Body of pancreas (tissue), 4 donors: ENCODE measurements at regions not wholly inside any gene's neighbourhood (a gene's known extent, or its start where the extent isn't known, plus 50 kb on each side); places are given as distances from the start of the nearest gene placed in this dataset.

Source experiments
- ATAC-seq: fragments of 150-250 bp; one replicate; pipeline ENCODE4 v1.9.1; 2016
- DNase-seq, 4 donors: peaks; one replicate each; pipeline ENCODE4 v3.0.0-alpha.2; 2019
- H3K27ac ChIP-seq, 4 donors: fragments of 200-600 bp; sonication (generic); 1 replicate in 3 of 4; 2 replicates in 1 of 4; pipeline versions ENCODE4 v1.5.1 to v1.6.1; 2016 to 2019; ENCODE audit warnings: mild to moderate bottlenecking in 1 of 4, mixed read lengths in 1 of 4, moderate library complexity in 1 of 4
- H3K27me3 ChIP-seq, 2 donors: fragments of 200-600 bp; sonication (generic); one replicate each; pipeline ENCODE4 v1.6.0; 2016; ENCODE audit warnings: mild to moderate bottlenecking in 1 of 2
- H3K36me3 ChIP-seq, 2 donors: fragments of 200-600 bp; sonication (generic); replicated peaks in 1 of 2; 2 replicates each; pipeline ENCODE4 v1.5.1; 2016; ENCODE audit warnings: low read depth in 2 of 2; ENCODE audit not compliant: insufficient read depth in 1 of 2
- H3K4me1 ChIP-seq: fragments of 200-600 bp; sonication (generic); one replicate; pipeline ENCODE4 v1.6.0; 2016
- H3K4me3 ChIP-seq, 2 donors: fragments of 200-600 bp; sonication (generic); 1 replicate in 1 of 2; 2 replicates in 1 of 2; pipeline ENCODE4 v1.5.1; 2016 to 2019
- H3K9me3 ChIP-seq, 3 donors: fragments of 200-600 bp; sonication (generic); 1 replicate in 2 of 3; 2 replicates in 1 of 3; pipeline ENCODE4 v1.5.1; 2016
- POLR2A ChIP-seq, 3 donors: fragments of 450-650 bp; IDR thresholded peaks; one replicate each; pipeline ENCODE4 v1.6.1; 2016; ENCODE audit warnings: antibody characterized with exemption in 3 of 3, mild to moderate bottlenecking in 2 of 3
- WGBS, 2 donors: methylation state at CpG; one replicate each; pipeline ENCODE4 v1.1.5; 2017; 5-methylcytosine and 5-hydroxymethylcytosine counted together
- intact Hi-C: fragments of 100-400 bp; cut with DNase I; formaldehyde crosslinking; loops from one replicate; pipeline ENCODE4 v1.15.1; 2023
- TF ChIP-seq, protein P1 (sequence below), 7 experiments: fragments of 450-650 bp in 4 of 7; fragments of 200-600 bp in 3 of 7; sonication (generic) in 3 of 7; IDR thresholded peaks; one replicate each; pipeline ENCODE4 v1.5.1; 2016 to 2019; ENCODE audit warnings: antibody characterized with exemption in 7 of 7

DNA sequence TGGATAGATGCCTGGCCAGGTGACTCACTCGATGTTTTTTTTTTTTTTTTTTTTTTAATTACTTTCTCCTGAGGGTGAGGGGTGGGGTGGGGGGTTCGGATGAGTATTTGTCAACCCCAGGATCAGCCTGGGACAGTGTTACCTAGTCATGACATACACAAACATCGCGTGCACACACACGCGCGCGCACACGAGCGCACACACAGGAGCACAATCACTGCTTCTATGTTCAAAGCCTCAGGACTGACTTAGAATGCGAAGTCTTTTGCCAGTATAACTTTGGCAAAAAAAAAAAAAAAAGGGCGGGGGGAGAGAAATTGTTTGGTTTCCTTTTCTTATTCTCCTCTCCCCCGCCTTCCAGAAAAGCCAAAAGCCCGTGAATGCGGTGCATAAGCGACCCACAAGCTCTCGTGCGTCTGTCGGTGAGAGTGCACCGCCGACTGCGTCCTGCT lies 115.0 kb upstream of the TEX13C start:
- DNase-seq, result no peak
- WGBS, 2 donors, result 0 to 1% methylated on average over 14 to 22 of the region's 22 CpGs
- ATAC-seq, result no peak
- no peak for TF ChIP-seq POLR2A (IDR thresholded peaks at IDR 0.05)
- TF ChIP-seq, protein P1, sequence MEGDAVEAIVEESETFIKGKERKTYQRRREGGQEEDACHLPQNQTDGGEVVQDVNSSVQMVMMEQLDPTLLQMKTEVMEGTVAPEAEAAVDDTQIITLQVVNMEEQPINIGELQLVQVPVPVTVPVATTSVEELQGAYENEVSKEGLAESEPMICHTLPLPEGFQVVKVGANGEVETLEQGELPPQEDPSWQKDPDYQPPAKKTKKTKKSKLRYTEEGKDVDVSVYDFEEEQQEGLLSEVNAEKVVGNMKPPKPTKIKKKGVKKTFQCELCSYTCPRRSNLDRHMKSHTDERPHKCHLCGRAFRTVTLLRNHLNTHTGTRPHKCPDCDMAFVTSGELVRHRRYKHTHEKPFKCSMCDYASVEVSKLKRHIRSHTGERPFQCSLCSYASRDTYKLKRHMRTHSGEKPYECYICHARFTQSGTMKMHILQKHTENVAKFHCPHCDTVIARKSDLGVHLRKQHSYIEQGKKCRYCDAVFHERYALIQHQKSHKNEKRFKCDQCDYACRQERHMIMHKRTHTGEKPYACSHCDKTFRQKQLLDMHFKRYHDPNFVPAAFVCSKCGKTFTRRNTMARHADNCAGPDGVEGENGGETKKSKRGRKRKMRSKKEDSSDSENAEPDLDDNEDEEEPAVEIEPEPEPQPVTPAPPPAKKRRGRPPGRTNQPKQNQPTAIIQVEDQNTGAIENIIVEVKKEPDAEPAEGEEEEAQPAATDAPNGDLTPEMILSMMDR (IDR thresholded peaks at IDR 0.05), result no peak
- H3K4me3 ChIP-seq, result no peak overlapping the region
- no peak overlapping the region for H3K27ac ChIP-seq
- intact Hi-C loops, result no loop called here
- H3K36me3 ChIP-seq, result no peaks in the 10 kb centered on the region
- no peaks in the 10 kb centered on the region for H3K27me3 ChIP-seq
- H3K9me3 ChIP-seq, result no peaks in the 10 kb centered on the region
- peaks cover 4% of the 10 kb centered on the region for H3K4me1 ChIP-seq

DNA sequence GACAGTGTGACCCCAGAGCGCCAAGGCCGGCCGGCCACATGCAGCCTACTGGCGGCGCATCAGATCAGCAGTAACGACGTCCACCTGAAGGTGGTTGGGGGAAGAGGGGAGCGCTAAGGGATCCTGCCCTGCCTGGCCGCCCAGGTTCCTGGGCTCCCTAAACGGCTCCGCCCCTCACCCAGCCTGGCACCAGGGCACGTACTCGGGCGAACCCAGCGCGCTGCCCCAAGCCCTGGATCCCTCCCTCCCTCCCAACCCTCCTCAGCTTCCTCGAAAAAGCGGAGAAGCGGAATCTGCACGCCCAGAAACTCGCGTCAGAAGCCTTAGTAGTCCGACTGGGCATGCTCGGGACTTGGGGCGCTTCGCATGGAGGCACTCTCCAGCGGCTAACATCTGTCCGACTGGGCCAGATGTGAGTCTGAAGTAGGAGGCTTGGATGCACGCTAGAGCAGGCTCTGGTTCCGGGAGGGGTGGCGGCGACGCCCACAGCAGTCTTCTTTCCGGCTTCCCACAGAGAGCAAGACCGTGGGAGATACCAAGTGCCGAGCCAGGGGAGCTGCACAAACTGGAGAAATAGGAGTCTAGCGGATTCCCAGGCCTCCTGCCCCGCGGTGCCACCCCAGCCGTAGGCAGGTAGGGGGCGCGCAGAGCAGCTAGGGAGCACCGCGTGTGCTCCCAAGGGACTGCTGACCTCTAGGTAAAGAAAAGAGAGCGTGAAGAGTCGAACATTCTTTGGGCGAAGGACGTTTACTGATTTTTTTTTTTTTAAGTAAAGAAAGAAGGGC lies 114.3 kb upstream of the TEX13C start:
- intact Hi-C loops, result no loop called here
- Histone ChIP-seq H3K36me3 (no peaks in the 10 kb centered on the region), H3K27me3 (no peaks in the 10 kb centered on the region), H3K9me3 (no peaks in the 10 kb centered on the region), H3K4me1 (peaks cover 4% of the 10 kb centered on the region), H3K27ac (peak overlapping the region in 1 of 4 donors; percentile 8), H3K4me3 (no peak overlapping the region)
- TF ChIP-seq, protein P1 (IDR thresholded peaks at IDR 0.05), result peak in 6 of 7 experiments; percentile 5 to 47 (median 16)
- no peak for TF ChIP-seq POLR2A (IDR thresholded peaks at IDR 0.05)
- ATAC-seq, result peak; percentile 70
- DNase-seq, result peak; percentile 29 to 69 (median 58)
- WGBS, 2 donors, result 0 to 1% methylated on average over 1 to 45 of the region's 48 CpGs

DNA sequence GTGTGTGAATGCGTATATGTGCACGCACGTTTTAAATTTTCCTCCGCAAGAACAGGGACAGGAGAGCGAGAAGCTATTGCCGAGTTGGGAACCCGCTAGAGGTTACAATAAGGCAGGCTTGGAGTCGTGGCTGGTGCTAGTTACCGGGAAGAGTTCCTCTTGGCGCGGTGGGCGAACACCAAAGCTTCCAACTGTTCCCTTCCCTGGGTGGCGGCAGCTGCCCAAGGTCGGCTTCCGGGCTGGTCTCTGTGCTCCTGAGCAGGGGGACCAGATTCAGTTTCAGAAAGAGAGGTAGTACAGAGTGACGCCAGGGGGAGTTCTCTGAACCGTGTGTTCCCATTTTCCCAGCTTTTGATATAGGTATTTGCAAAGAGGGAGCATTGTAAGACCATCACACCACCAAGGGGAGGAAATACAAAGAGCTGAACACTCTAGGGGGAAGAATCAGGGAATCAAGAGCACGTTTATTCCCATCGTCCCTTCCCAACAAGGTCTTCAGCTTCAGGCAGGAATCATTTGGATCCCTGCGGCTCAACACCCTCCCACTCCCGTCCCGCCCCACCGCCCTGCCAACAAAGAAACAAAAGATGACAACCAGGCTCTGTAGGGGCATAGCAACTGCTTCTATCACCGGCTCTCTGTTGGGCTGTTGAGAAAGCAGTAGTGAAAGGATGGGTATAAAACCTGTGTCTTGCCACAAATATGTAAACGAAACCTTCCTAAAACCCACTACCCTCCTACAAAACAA lies 113.6 kb upstream of the TEX13C start:
- intact Hi-C loops, result no loop called here
- peak; percentile 30 for ATAC-seq

DNA sequence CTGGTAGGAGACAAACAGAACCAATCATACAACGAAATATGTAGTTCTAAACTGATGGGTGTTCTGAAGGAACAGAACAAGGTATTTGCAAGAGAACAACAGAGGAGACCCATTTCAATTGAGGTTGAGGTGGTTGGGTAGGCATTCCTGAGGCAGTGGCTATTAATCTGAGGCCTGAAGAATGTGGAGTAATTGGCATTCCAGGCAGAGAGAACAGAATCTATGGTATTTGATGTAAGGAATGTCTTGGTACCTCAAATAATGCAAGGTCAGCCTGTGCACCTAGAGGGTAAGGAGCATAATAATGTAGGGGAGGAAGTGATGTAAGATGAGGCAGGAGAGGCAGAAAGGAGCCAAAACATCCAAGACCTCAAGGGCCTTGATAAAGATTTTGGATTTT lies 109.5 kb upstream of the TEX13C start:
- DNase-seq, result no peak
- Histone ChIP-seq H3K4me1 (peaks cover 4% of the 10 kb centered on the region), H3K9me3 (no peaks in the 10 kb centered on the region), H3K27me3 (no peaks in the 10 kb centered on the region), H3K4me3 (no peak overlapping the region), H3K36me3 (no peaks in the 10 kb centered on the region), H3K27ac (no peak overlapping the region)
- 32 to 83% methylated on average over 1 of the region's 1 CpG for WGBS, 2 donors
- intact Hi-C loops, result no loop called here
- ATAC-seq, result no peak
- TF ChIP-seq, protein P1 (IDR thresholded peaks at IDR 0.05), result no peak
- no peak for TF ChIP-seq POLR2A (IDR thresholded peaks at IDR 0.05)

More for the DNA sequence above, 113.6 kb upstream of the TEX13C start:
- no peak for TF ChIP-seq POLR2A (IDR thresholded peaks at IDR 0.05)
- TF ChIP-seq, protein P1 (IDR thresholded peaks at IDR 0.05), result peak in 1 of 7 experiments; percentile 14
- Histone ChIP-seq H3K36me3 (no peaks in the 10 kb centered on the region), H3K4me3 (no peak overlapping the region), H3K4me1 (peaks cover 4% of the 10 kb centered on the region), H3K27ac (peak overlapping the region in 1 of 4 donors; percentile 8), H3K27me3 (no peaks in the 10 kb centered on the region), H3K9me3 (no peaks in the 10 kb centered on the region)
- peak; percentile 2 to 21 (median 12) for DNase-seq
- 7 to 8% methylated on average over 16 to 24 of the region's 25 CpGs for WGBS, 2 donors
